ENCODE measurements at regions not wholly inside any gene's neighbourhood (a gene's known extent, or its start where the extent isn't known, plus 50 kb on each side); places are given as distances from the start of the nearest gene placed in this dataset.

DNA sequence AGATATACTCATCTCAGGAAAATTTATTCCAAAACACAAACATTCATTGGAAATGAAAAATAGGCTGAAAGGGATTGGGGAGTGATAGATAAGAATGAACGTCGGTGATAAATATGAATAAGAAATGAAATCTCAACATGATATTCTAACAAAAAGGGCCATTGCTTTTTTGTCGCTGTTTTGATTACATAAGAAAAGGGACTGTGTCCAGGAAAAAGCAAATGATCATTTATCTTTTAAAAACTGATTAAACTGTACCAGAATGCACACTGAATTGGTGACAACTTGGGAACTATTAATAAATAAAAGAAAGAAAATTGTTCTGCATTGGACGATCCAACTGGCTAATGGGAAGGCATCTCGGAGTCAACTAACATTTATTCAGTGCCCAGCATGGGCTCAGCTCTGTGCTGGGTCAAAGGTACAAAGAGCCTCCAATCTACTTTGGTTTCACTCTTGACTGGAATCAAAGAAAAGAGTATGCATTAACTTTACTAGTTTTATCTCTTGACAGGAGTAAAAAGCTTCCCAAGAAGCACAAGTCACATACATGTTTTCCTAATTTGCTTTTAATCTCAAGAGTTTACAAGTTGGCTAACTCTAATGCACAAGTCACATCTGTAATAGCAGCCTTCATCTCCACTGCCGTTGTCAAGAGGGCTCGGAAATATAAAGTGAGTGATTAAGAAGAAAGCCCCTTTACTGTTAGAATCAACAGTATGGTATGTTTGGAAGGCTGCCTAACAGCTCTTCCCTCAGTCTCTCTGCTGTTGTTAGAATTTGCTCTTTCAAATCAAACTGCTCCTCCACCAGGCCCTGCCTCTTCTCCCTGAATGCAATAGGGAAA, 280.0 kb downstream of the IGSF11 start:
- Histone ChIP-seq H3K4me1 (no peaks in the 10 kb centered on the region), H3K27ac (no peak overlapping the region), H3K9me3 (no peaks in the 10 kb centered on the region), H3K27me3 (no peaks in the 10 kb centered on the region), H3K4me3 (no peak overlapping the region), H3K36me3 (no peaks in the 10 kb centered on the region)
- in situ Hi-C loops (cut with MboI; ENCODE audit: low sequenced_read_pairs in 4 of 4), result no loop called here
- intact Hi-C loops (cut with DNase I; ENCODE audit: low total_unique reads), result no loop called here
- DNase-seq, result no peak
- no peak for ATAC-seq
- TF ChIP-seq POLR2A (IDR thresholded peaks at IDR 0.05), result no peak
- TF ChIP-seq, protein P1, sequence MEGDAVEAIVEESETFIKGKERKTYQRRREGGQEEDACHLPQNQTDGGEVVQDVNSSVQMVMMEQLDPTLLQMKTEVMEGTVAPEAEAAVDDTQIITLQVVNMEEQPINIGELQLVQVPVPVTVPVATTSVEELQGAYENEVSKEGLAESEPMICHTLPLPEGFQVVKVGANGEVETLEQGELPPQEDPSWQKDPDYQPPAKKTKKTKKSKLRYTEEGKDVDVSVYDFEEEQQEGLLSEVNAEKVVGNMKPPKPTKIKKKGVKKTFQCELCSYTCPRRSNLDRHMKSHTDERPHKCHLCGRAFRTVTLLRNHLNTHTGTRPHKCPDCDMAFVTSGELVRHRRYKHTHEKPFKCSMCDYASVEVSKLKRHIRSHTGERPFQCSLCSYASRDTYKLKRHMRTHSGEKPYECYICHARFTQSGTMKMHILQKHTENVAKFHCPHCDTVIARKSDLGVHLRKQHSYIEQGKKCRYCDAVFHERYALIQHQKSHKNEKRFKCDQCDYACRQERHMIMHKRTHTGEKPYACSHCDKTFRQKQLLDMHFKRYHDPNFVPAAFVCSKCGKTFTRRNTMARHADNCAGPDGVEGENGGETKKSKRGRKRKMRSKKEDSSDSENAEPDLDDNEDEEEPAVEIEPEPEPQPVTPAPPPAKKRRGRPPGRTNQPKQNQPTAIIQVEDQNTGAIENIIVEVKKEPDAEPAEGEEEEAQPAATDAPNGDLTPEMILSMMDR (IDR thresholded peaks at IDR 0.05 in 4 of 5, conservative IDR thresholded peaks at IDR 0.05 in 1 of 5), result no peak

DNA sequence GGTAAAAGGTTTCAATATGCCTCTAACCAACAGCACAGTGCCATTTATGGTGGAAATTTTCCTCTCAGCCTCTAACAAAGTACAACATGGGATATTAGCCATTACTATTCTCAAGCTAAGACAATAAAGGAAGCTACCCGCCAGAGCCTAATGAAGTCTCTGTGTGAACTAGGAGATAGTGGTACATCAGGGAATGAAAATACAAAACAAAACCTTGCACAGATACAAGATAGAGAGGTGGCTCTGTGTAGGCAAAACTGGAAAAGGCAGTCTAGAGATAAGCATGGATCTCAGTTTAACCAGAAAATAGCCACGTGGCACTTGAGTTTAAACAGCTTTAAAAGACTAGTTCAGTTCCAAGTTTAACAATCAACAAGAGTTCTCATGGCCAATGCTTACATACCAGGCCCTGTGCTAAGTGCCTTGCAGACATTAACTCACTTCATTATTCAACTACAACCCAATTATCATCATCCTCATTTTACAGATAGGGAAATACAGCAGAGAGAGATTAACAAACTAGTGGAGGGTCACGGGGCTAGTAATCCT, 279.3 kb downstream of the IGSF11 start:
- intact Hi-C loops (cut with DNase I; ENCODE audit: low total_unique reads), result no loop called here
- ATAC-seq, result no peak
- no peak for TF ChIP-seq POLR2A (IDR thresholded peaks at IDR 0.05)
- TF ChIP-seq, protein P1 (IDR thresholded peaks at IDR 0.05 in 4 of 5, conservative IDR thresholded peaks at IDR 0.05 in 1 of 5), result no peak

DNA sequence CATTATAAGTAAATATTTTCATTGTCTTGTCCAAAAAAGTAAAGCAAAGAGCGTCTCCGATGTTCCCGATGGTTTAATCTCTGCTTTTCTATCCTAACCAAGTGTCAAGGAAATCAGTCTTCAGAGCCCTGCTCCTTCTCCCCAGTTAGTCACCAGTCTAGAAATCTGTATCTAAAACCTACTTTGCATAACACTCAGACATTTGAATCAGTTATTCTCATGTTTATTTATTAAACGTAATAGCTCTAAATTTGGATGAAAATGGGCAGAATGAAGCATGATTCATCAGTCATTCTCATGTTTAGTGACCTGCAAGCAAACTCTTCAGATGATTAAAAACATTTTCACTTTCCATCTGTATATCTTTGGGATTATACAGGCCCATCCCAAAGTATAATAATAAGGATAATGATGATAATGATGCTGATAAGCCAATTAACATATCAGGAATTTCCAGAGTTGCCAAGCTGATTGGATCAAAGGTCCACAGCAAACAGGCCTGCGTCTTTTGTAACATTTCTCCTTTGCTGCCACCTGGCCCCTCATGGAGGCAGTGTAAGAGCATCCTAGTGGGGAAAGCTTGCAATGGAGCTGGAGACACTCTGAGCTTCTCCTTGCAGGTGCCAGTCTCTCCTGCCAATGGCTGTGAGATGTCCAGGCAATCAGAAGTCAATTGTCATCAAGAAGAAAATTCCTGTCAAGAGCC, 273.9 kb downstream of the IGSF11 start:
- TF ChIP-seq, protein P1 (IDR thresholded peaks at IDR 0.05 in 4 of 5, conservative IDR thresholded peaks at IDR 0.05 in 1 of 5), result no peak
- TF ChIP-seq POLR2A (IDR thresholded peaks at IDR 0.05), result no peak
- no peaks in the 10 kb centered on the region for H3K36me3 ChIP-seq
- no peak overlapping the region for H3K4me3 ChIP-seq
- DNase-seq (no peak), ATAC-seq (no peak)
- no peak overlapping the region for H3K27ac ChIP-seq
- no peaks in the 10 kb centered on the region for H3K4me1 ChIP-seq
- intact Hi-C loops (cut with DNase I; ENCODE audit: low total_unique reads), result no loop called here
- no peaks in the 10 kb centered on the region for H3K9me3 ChIP-seq
- H3K27me3 ChIP-seq, result no peaks in the 10 kb centered on the region
- in situ Hi-C loops (cut with MboI; ENCODE audit: low sequenced_read_pairs in 4 of 4), result no loop called here

More for the DNA sequence above, 279.3 kb downstream of the IGSF11 start:
- DNase-seq, result no peak
- Histone ChIP-seq H3K36me3 (no peaks in the 10 kb centered on the region), H3K27ac (no peak overlapping the region), H3K4me3 (no peak overlapping the region), H3K4me1 (no peaks in the 10 kb centered on the region), H3K27me3 (no peaks in the 10 kb centered on the region), H3K9me3 (no peaks in the 10 kb centered on the region)
- in situ Hi-C loops (cut with MboI; ENCODE audit: low sequenced_read_pairs in 4 of 4), result no loop called here

DNA sequence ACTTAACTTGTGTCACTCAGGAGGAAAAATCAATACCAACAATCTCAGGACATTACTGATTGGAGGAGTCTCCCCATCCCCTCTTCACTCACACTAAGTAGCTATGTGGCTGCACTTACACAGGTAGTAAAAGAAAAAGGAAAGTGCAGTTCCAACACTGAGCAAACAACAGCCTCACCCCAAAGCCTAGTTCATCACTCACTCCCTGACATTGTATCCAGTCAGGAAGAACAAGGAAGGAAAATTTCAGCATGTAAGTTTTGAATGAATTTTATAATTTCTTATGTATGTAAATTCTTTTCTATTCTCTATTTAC, 273.4 kb downstream of the IGSF11 start:
- H3K36me3 ChIP-seq, result no peaks in the 10 kb centered on the region
- in situ Hi-C loops (cut with MboI; ENCODE audit: low sequenced_read_pairs in 4 of 4) (no loop called here), intact Hi-C loops (cut with DNase I; ENCODE audit: low total_unique reads) (no loop called here)
- H3K9me3 ChIP-seq, result no peaks in the 10 kb centered on the region
- no peak for TF ChIP-seq POLR2A (IDR thresholded peaks at IDR 0.05)
- TF ChIP-seq, protein P1 (IDR thresholded peaks at IDR 0.05 in 4 of 5, conservative IDR thresholded peaks at IDR 0.05 in 1 of 5), result no peak
- DNase-seq (no peak), ATAC-seq (no peak)
- no peak overlapping the region for H3K27ac ChIP-seq
- no peaks in the 10 kb centered on the region for H3K27me3 ChIP-seq
- H3K4me3 ChIP-seq, result no peak overlapping the region
- no peaks in the 10 kb centered on the region for H3K4me1 ChIP-seq

Data from gastrocnemius medialis (tissue), 4 donors.